H9 (cell line): ENCODE measurements at regions not wholly inside any gene's neighbourhood (a gene's known extent, or its start where the extent isn't known, plus 50 kb on each side); places are given as distances from the start of the nearest gene placed in this dataset.

Experiments used
- DNase-seq: peaks from one replicate; pipeline ENCODE4 v3.0.0-alpha.2; 2017
- H2AFZ ChIP-seq: one replicate; pipeline ENCODE4 v1.6.1; 2013; ENCODE audit warnings: mild to moderate bottlenecking, low read length, control low read depth, moderate library complexity
- H2AK5ac ChIP-seq: 2 replicates; pipeline ENCODE4 v1.6.1; 2013; ENCODE audit warnings: low read length, control low read depth, mixed read lengths; ENCODE audit not compliant: insufficient read length
- H2BK120ac ChIP-seq: one replicate; pipeline ENCODE4 v1.6.1; 2013; ENCODE audit warnings: low read depth, mild to moderate bottlenecking, low read length, control low read depth, inconsistent platforms; ENCODE audit not compliant: poor library complexity, severe bottlenecking
- H2BK12ac ChIP-seq: 2 replicates; pipeline ENCODE4 v1.6.1; 2013; ENCODE audit warnings: low read length, control low read depth, mixed read lengths, low read depth; ENCODE audit not compliant: insufficient read length
- H2BK15ac ChIP-seq: 2 replicates; pipeline ENCODE4 v1.6.1; 2013; ENCODE audit warnings: low read depth, low read length, control low read depth
- H2BK20ac ChIP-seq: one replicate; pipeline ENCODE4 v1.6.1; 2013; ENCODE audit warnings: low read depth, mild to moderate bottlenecking, low read length, control low read depth, inconsistent platforms; ENCODE audit not compliant: poor library complexity, severe bottlenecking
- H2BK5ac ChIP-seq: 2 replicates; pipeline ENCODE4 v1.6.1; 2013; ENCODE audit warnings: low read length, control low read depth, mixed read lengths; ENCODE audit not compliant: insufficient read length
- H3K14ac ChIP-seq: 2 replicates; pipeline ENCODE4 v1.6.1; 2013; ENCODE audit warnings: low read length, control low read depth; ENCODE audit not compliant: insufficient read depth
- H3K18ac ChIP-seq: 2 replicates; pipeline ENCODE4 v1.6.1; 2013; ENCODE audit warnings: low read depth, mild to moderate bottlenecking, mixed read lengths, low read length, control low read depth; ENCODE audit not compliant: insufficient read length
- H3K23ac ChIP-seq: 2 replicates; pipeline ENCODE4 v1.6.1; 2013; ENCODE audit warnings: low read length, control low read depth, mixed read lengths, low read depth; ENCODE audit not compliant: insufficient read length
- H3K23me2 ChIP-seq: 2 replicates; pipeline ENCODE4 v1.6.1; 2013; ENCODE audit warnings: low read depth, mild to moderate bottlenecking, mixed read lengths, low read length, control low read depth; ENCODE audit not compliant: insufficient read length, poor library complexity, severe bottlenecking
- H3K27ac ChIP-seq: 2 replicates; pipeline ENCODE4 v1.5.1; 2013; ENCODE audit warnings: low read length, control low read depth, mixed read lengths, low read depth; ENCODE audit not compliant: insufficient read length
- H3K27me3 ChIP-seq: 2 replicates; pipeline ENCODE4 v1.6.1; 2013; ENCODE audit warnings: low read length, control low read depth, inconsistent platforms; ENCODE audit not compliant: insufficient read depth
- H3K4ac ChIP-seq: 2 replicates; pipeline ENCODE4 v1.6.1; 2013; ENCODE audit warnings: low read depth, mild to moderate bottlenecking, control low read depth, inconsistent platforms, low read length, moderate library complexity
- H3K4me1 ChIP-seq: 2 replicates; pipeline ENCODE4 v1.6.1; 2013; ENCODE audit warnings: low read length, control low read depth, inconsistent platforms; ENCODE audit not compliant: insufficient read depth
- H3K4me2 ChIP-seq: 2 replicates; pipeline ENCODE4 v1.6.1; 2013; ENCODE audit warnings: low read length, control low read depth, mixed read lengths; ENCODE audit not compliant: insufficient read length, insufficient read depth
- H3K56ac ChIP-seq: 2 replicates; pipeline ENCODE4 v1.6.1; 2013; ENCODE audit warnings: low read depth, mild to moderate bottlenecking, mixed read lengths, low read length, control low read depth; ENCODE audit not compliant: insufficient read length
- H3K79me1 ChIP-seq: 2 replicates; pipeline ENCODE4 v1.6.1; 2013; ENCODE audit warnings: low read depth, mild to moderate bottlenecking, moderate library complexity, low read length, control low read depth, inconsistent platforms; ENCODE audit not compliant: insufficient read depth, poor library complexity, severe bottlenecking
- H3K79me2 ChIP-seq: 2 replicates; pipeline ENCODE4 v1.6.1; 2013; ENCODE audit warnings: low read length, control low read depth, inconsistent platforms; ENCODE audit not compliant: insufficient read depth
- H3K9ac ChIP-seq: 2 replicates; pipeline ENCODE4 v1.6.1; 2013; ENCODE audit warnings: low read length, control low read depth, mixed read lengths; ENCODE audit not compliant: insufficient read length; ENCODE audit errors: extremely low read depth
- H3K9me3 ChIP-seq: one replicate; pipeline ENCODE4 v1.6.1; 2013; ENCODE audit warnings: low read depth, low read length, inconsistent platforms; ENCODE audit not compliant: control insufficient read depth
- H3T11ph ChIP-seq: one replicate; pipeline ENCODE4 v1.6.1; 2013; ENCODE audit warnings: mild to moderate bottlenecking, low read length, control low read depth, inconsistent platforms
- H4K20me1 ChIP-seq: one replicate; pipeline ENCODE4 v1.6.1; 2013; ENCODE audit not compliant: control insufficient read depth, insufficient read length, insufficient read depth
- H4K5ac ChIP-seq: 2 replicates; pipeline ENCODE4 v1.6.1; 2013; ENCODE audit warnings: low read depth, mild to moderate bottlenecking, mixed read lengths, low read length, control low read depth; ENCODE audit not compliant: insufficient read length
- H4K8ac ChIP-seq: replicated peaks from 2 replicates; pipeline ENCODE4 v1.6.1; 2013; ENCODE audit warnings: low read length, control low read depth, mixed read lengths, low read depth; ENCODE audit not compliant: insufficient read length
- H4K91ac ChIP-seq: 2 replicates; pipeline ENCODE4 v1.6.1; 2013; ENCODE audit warnings: low read depth, mild to moderate bottlenecking, moderate library complexity, mixed read lengths, low read length, control low read depth; ENCODE audit not compliant: insufficient read length
- H3K27ac Mint-ChIP-seq, 3 experiments: 2 replicates in 2 of 3; 3 replicates in 1 of 3; pipeline ENCODE4 v1.8.0; 2020 to 2021; ENCODE audit warnings: mixed read lengths in 3 of 3, mild to moderate bottlenecking in 1 of 3, moderate library complexity in 1 of 3
- H3K27me3 Mint-ChIP-seq: 2 replicates; pipeline ENCODE4 v1.8.0; 2021; ENCODE audit warnings: low read depth, mild to moderate bottlenecking, moderate library complexity, mixed read lengths
- H3K36me3 Mint-ChIP-seq, 3 experiments: 2 replicates in 2 of 3; 3 replicates in 1 of 3; pipeline ENCODE4 v1.8.0; 2020 to 2021; ENCODE audit warnings: low read depth in 3 of 3, mixed read lengths in 3 of 3; ENCODE audit not compliant: insufficient read depth in 1 of 3
- H3K4me1 Mint-ChIP-seq, 2 experiments: 2 replicates each; pipeline ENCODE4 v1.8.0; 2020; ENCODE audit warnings: mixed read lengths in 2 of 2
- H3K4me3 Mint-ChIP-seq, 2 experiments: 2 replicates in 1 of 2; 3 replicates in 1 of 2; pipeline ENCODE4 v1.8.0; 2020 to 2021; ENCODE audit warnings: mild to moderate bottlenecking in 2 of 2, mixed read lengths in 2 of 2, moderate library complexity in 1 of 2
- H3K9me3 Mint-ChIP-seq, 2 experiments: 2 replicates in 1 of 2; 3 replicates in 1 of 2; pipeline ENCODE4 v1.8.0; 2020; ENCODE audit warnings: mild to moderate bottlenecking in 2 of 2, mixed read lengths in 2 of 2, moderate library complexity in 1 of 2
- CTCF ChIP-seq: fragments of 200-600 bp; sonication (generic); conservative IDR thresholded peaks from 3 replicates; pipeline ENCODE4 v1.8.0; 2021; ENCODE audit warnings: antibody characterized with exemption, mild to moderate bottlenecking
- WGBS: extraction: QIAGEN DNeasy Blood & Tissue Kit; methylation state at CpG from one replicate; pipeline ENCODE4 v1.1.7; 2013; ENCODE audit warnings: missing lambda C conversion rate, low lambda C conversion rate, mixed read lengths; ENCODE audit not compliant: insufficient read length; ENCODE audit errors: extremely low coverage; 5-methylcytosine and 5-hydroxymethylcytosine counted together

DNA sequence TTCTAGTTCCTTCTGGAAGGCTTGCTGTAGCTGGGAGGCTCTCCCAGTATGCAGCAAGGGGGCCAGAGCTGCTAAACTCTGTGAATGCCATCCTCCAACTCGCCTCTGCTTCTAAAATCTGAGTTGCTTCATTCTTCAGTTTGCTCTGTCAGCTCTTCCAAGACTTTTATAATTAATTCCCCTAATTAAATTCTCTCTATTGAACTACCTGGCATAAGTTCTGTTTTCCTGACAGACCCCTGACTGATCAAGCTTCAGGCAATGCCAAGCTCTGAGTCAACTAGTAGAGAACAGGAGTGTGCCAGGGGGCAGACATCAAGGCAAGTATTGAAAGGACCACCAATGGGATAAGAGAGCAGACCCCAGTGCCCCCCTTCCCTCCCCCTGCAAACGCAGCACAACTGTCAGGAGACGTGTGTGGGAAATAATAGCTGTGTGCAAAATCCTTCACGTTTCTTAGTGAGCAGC is 109.3 kb upstream of the TAB2 start:
- H2BK5ac ChIP-seq: no peak overlapping the region
- H4K8ac ChIP-seq: no peak overlapping the region
- H3K56ac ChIP-seq: no peak overlapping the region
- no peaks in the 10 kb centered on the region for H3K4me1 ChIP-seq
- H3K23me2 ChIP-seq: no peaks in the 10 kb centered on the region
- H3K9ac ChIP-seq: no peak overlapping the region
- no peak overlapping the region for H3K4ac ChIP-seq
- H3K23ac ChIP-seq: no peak overlapping the region
- no peak overlapping the region for H2BK15ac ChIP-seq
- no peak overlapping the region for H2BK12ac ChIP-seq
- Mint-ChIP-seq H3K4me1 (peaks cover 3% of the 10 kb centered on the region in 2 experiments), H3K9me3 (no peaks in the 10 kb centered on the region; a peak in 1 of 5 replicates), H3K27me3 (peaks cover 4% of the 10 kb centered on the region; the same call in 1 of the 2 replicates), H3K4me3 (no peak overlapping the region), H3K36me3 (no peaks in the 10 kb centered on the region; a peak in 1 of 7 replicates), H3K27ac (no peak overlapping the region)
- H3K4me2 ChIP-seq: no peak overlapping the region
- H3K27ac ChIP-seq: no peak overlapping the region
- H4K5ac ChIP-seq: no peak overlapping the region
- no peak for TF ChIP-seq CTCF
- H3K79me2 ChIP-seq: no peaks in the 10 kb centered on the region
- no peak overlapping the region for H2BK120ac ChIP-seq
- no peaks in the 10 kb centered on the region for H3K79me1 ChIP-seq
- DNase-seq: no peak
- no peak overlapping the region for H2BK20ac ChIP-seq
- H4K91ac ChIP-seq: no peak overlapping the region
- H2AK5ac ChIP-seq: no peak overlapping the region
- H4K20me1 ChIP-seq: no peaks in the 10 kb centered on the region
- WGBS: no CpG with 5 or more reads among the region's 4 CpGs
- no peaks in the 10 kb centered on the region for H3K9me3 ChIP-seq
- no peak overlapping the region for H3K18ac ChIP-seq
- H2AFZ ChIP-seq: no peak overlapping the region
- no peak overlapping the region; the same call in 1 of the 2 replicates for H3K14ac ChIP-seq
- no peak overlapping the region for H3T11ph ChIP-seq
- H3K27me3 ChIP-seq: no peaks in the 10 kb centered on the region
